ENCODE measurements at regions not wholly inside any gene's neighbourhood (a gene's known extent, or its start where the extent isn't known, plus 50 kb on each side); places are given as distances from the start of the nearest gene placed in this dataset.
"Not testable (repeated sequence)": the region's sequence is repeated elsewhere in the genome, so short reads cannot be mapped to it uniquely, and the experiment has no call there.

- DNase-seq (ENCODE audit: low read depth in 2 of 2) = not testable (repeated sequence)
Measured at GRCh38 chr12:127155935-127156619, 1110.9 kb upstream of the TMEM132C start.

DNA sequence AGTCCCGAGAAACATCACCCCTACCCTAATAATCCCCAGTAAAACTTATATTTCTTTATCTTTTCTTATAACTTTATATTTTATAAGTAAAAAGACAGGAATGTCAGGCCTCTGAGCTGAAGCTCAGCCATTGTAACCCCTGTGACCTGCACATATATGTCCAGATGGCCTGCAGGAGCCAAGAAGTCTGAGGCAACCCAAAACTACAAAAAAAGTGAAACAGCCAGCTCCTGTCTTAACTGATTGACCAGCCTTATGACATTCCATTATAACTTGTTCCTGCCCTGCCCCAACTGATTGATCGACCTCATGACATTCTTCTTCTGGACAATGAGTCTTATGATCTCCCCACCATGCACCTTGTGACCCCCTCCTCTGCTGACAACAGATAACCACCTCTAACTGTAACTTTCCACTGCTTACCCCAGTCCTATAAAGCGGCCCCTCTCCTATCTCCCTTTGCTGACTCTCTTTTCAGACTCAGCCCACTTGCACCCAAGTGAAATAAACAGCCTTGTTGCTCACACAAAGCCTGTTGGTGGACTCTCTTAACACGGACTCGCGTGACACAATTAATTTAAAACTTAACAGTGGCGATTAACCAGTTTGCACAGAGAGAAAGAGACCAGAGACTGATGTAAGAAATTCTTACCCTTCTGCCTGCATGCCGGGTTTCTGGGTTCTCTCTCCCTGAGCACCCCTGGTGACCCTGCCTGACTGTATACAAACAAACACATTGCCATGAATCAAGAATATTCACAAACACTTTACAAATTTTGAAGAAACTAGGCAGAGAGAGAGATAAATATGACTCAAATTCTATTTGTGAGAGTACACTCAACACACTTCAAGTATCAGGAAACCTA is 1109.2 kb upstream of the TMEM132C start:
- DNase-seq (ENCODE audit: low read depth in 2 of 2) = not testable (repeated sequence)

- no peak for DNase-seq (ENCODE audit: low read depth in 2 of 2)
Measured at GRCh38 chr12:127158385-127159061, 1108.4 kb upstream of the TMEM132C start.

DNA sequence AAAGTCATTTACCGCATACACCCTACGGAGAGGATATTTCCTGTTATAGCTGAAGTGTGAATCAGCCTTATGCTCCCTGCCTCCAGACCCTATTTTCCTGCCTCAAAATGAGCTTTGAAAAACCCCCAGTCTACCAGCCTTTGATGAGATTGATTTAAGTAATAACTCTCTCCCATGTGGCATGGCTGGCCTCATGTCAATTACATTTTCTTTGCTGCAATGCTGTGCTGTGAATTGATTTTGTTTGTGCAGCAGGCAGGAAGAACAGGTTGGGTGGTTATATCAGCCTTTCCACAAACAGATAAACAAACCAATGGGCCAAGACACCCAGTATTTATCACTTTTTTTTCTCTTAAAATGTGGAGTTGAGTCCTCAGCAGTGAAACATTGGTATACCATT is 1105.5 kb upstream of the TMEM132C start:
- no peak for DNase-seq (ENCODE audit: low read depth in 2 of 2)

DNA sequence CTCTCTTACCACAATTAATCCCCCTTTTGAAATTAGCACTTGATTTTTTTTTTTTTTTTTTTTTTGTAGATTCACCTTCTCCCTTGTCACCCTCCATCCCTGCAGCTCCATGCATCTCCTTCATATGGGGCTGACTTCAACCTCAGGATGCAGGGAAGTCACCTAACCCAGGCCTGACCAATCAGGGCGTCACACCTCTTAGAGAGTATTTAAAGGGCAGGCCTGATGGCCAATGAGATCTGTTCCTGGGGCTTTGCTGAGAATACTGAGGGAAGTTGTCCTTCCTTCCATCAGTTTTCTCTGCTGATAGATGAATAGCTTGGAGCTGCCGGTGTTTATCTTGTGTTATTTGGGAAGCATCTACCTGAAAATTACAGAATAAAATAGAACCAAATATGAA is 1104.7 kb upstream of the TMEM132C start:
- no peak for DNase-seq (ENCODE audit: low read depth in 2 of 2)

DNA sequence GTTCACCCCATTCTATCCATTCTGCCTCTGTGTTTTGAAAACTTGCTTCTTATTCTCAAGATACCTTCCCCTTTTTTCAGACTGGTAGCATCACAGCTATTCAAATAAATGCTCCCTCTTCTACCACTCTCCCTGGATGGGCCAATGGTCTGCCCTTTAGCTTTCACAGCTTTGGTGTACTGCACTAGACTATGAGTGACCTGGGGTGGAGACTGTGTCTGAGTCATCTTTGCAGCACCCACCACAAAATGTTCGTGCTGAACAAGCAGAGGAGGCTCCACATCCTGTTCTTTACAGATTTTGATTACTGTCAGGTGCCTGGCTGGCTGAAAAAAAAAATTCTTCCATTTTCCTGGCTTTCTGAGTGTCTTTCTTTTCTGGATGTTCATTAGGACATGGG is 1104.1 kb upstream of the TMEM132C start:
- DNase-seq (ENCODE audit: low read depth in 2 of 2) = no peak

DNA sequence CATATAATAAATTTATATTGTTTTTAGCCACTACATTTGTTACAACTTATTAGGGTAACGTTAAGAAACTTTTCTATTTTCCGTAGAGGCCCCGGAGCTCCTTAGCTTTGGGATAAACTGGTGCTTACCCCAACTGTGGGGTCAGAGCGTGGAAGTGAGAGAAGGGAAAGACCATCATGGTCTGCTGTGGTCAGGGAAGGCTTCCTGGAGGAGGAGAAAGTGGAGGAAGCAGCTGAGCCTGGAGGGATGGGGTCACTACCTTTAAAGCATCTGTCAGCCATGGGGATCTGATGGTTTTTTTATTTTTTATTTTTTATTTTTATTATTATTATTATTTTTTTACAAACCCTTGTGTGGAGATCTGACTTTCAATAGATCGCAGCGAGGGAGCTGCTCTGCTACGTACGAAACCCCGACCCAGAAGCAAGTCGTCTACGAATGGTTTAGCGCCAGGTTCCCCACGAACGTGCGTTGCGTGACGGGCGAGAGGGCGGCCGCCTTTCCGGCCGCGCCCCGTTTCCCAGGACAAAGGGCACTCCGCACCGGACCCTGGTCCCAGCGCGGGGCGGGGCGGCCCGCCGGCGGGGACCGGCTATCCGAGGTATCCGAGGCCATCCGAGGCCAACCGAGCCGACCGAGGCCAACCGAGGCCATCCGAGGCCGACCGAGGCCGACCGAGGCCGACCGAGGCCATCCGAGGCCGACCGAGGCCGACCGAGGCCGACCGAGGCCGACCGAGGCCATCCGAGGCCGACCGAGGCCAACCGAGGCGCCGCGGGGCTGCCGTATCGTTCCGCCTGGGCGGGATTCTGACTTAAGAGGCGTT is 1101.2 kb upstream of the TMEM132C start:
- DNase-seq (ENCODE audit: low read depth in 2 of 2) = peak; percentile 61 to 75

DNA sequence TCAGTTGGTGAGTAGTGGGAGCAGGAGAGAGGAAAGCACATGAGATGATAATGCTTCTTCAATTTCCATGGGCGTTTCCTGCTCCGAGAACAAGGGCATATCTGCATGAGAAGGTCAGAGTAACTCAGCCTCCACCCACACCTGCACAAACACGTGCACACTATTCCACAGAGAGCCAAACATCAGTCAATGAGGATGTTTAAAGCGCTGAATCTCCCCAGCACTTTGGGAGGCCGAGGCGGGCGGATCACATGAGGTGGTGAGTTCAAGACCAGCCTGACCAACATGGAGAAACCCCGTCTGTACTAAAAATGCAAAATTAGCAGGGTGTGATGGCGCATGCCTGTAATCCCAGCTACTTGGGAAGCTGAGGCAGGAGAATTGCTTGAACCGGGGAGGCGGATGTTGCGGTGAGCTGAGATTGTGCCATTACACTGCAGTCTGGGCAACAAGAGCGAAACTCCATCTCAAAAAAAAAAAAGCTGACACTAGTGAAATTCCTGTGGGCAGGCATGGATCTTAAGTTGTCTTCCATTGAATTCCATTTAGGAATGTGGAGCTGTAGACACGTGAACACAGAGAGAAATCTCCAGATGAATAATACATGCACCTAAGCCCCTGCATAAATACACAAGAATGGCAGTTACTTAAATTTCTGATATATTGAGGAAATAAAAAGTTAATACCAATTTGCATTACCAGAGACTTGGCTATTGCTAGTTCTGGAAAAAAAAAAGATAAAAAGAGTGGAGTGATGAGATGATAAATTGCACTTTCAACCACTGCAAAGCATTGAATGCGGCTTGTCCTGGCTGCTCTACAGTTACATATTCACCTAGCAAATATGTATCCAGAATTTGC is 1097.4 kb upstream of the TMEM132C start:
- no peak for DNase-seq (ENCODE audit: low read depth in 2 of 2)

GRCh38 chr12:127170226-127171180 is 1096.5 kb upstream of the TMEM132C start:
- no peak for DNase-seq (ENCODE audit: low read depth in 2 of 2)

GRCh38 chr12:127172861-127173260 is 1094.1 kb upstream of the TMEM132C start:
- no peak for DNase-seq (ENCODE audit: low read depth in 2 of 2)

DNA sequence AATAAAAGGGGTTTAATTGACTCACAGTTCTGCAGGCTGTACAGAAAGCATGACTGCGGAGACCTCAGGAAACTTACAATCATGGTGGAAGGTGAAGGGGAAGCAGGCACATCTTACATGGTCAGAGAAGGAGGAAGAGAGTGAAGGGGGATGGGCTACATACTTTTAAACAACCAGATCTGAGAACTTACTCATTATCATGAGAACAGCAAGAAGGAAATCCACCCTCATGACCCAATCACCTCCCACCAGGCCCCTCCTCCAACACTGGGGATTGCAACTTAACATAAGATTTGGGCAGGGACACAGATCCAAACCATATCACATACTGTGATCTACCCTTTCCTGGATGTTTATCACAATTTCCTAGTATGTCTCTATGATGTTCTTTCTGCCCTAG is 1093.0 kb upstream of the TMEM132C start:
- DNase-seq (ENCODE audit: low read depth in 2 of 2) = not testable (repeated sequence)

DNA sequence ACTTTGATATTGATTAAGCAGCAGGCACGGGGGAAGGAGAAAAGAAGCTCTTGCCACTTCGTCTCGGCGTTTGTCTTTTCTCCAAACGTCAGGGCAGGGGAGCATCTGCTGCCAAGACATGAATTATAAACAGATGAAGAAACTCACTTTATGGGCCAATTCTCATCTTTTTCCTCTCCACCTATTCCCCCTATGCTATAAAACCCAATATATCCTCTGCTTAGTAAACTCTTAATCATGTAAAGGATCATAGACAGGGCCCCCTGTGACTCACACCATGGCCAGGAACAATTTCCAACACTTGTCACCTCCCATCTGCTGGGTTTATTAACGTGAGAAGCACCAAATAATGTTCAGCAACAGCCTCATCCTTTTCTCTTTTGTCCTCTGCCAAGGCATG is 1092.1 kb upstream of the TMEM132C start:
- no peak for DNase-seq (ENCODE audit: low read depth in 2 of 2)

DNA sequence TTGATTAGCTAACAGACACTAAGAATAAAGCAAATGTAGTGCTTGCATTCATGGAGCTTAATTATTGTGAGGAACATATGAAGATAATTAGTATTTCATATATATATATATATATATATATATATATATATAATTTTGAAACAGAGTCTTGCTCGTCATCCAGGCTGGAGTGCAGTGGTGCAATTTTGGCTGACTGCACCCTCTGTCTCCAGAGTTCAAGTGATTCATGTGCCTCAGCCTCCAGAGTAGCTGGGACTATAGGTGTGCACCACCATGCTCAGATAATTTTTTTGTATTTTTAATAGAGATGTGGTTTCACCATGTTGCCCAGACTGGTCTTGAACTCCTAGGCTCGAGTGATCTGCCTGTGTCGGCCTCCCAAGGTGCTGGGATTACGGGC is 1091.6 kb upstream of the TMEM132C start:
- DNase-seq (ENCODE audit: low read depth in 2 of 2) = no peak

GRCh38 chr12:127176804-127177203 is 1090.2 kb upstream of the TMEM132C start:
- DNase-seq (ENCODE audit: low read depth in 2 of 2) = no peak

DNA sequence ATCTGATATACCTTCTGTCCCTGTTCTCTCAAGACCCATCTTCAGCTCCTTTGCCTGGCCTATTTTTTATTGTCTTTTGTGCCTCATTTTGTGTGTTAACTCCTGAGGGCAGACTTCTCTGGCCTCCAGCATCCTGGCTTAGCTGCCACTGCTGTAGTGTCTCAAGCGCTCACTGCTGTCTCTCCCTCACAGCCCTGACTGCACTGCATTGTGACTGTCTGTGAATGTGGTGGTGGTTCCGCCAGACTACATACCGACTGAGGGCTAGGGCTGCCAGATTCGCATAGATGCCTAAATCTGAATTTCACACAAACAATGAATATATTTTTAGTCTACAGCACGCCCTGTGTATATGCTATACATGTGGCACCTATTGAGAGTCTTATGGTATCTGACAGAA is 1088.9 kb upstream of the TMEM132C start:
- no peak for DNase-seq (ENCODE audit: low read depth in 2 of 2)

DNA sequence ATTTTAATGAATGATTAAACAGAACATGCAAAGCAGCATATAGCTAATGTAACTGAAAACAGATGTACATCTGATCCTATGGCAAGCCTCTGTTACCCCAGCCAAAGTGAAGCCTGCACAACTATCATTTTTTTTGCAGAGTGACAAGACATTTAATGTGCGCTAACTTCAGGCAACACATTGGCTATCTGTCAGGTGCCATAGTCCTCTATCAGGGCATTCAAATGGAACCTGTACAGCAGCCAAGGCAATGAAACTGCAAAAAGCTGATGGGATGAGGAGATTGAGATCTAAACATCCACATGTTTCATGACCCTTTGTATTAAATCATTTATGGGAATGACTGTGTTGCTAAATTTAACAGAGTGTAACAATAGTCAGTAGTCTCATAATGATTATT is 1088.5 kb upstream of the TMEM132C start:
- no peak for DNase-seq (ENCODE audit: low read depth in 2 of 2)

DNA sequence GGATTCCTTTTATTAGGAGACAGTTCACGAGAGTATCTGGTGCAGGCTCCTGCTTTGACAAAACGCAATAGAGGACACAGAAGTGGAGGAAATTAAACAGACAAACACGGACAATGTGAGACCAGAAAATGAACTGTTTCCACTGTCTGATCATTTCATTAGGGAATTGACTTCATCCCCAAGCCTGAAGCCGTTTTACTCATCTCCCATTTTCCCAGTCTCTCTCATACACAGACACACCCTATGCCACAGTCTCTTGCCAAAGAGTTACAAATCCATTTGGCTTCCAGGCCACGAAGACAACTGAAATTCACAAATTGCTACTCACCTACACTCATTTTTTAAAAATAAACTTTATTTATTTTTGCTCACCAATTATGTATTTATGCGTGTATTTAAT is 1087.8 kb upstream of the TMEM132C start:
- no peak for DNase-seq (ENCODE audit: low read depth in 2 of 2)

- DNase-seq (ENCODE audit: low read depth in 2 of 2) = no peak
Measured at GRCh38 chr12:127182018-127182417, 1085.0 kb upstream of the TMEM132C start.

GRCh38 chr12:127189992-127190391 is 1077.0 kb upstream of the TMEM132C start:
- no peak for DNase-seq (ENCODE audit: low read depth in 2 of 2)

DNA sequence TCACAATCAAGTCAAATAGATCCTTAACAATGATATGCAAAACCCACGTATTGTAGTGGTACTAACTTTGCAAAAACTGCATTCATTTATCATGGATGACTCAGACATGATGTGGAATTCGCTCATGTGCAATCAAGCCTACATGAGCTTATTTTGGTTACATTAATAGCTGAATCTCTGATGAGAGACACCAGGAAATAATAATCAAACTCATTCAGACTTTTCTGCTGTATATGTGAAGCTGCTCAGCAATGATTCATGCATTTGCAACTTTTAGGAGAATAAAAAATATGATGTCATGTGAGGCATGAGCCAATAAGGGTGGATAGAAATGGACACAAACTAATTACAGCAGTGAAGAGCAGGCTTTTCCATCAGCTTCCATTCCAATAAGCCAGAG is 1075.8 kb upstream of the TMEM132C start:
- DNase-seq (ENCODE audit: low read depth in 2 of 2) = no peak

Data from activated CD4-positive, alpha-beta T cell treated with anti-CD3 and anti-CD28 coated beads for 24 hours (primary cell).